Thoracic aorta (tissue), 2 donors: ENCODE measurements at regions not wholly inside any gene's neighbourhood (a gene's known extent, or its start where the extent isn't known, plus 50 kb on each side); places are given as distances from the start of the nearest gene placed in this dataset.

ENCODE experiments used
- ATAC-seq: fragments of 150-250 bp; one replicate; pipeline ENCODE4 v1.8.0; 2017; ENCODE audit warnings: low read depth; ENCODE audit not compliant: insufficient number of reproducible peaks, low FRiP score
- DNase-seq: peaks from one replicate; pipeline ENCODE4 v3.0.0-alpha.2; 2020; ENCODE audit warnings: low spot score
- H3K27ac ChIP-seq, 2 donors: fragments of 200-600 bp; sonication (generic); 1 replicate in 1 of 2; 2 replicates in 1 of 2; pipeline ENCODE4 v1.5.1; 2016; ENCODE audit warnings: mild to moderate bottlenecking in 2 of 2, moderate library complexity in 2 of 2
- H3K27me3 ChIP-seq: fragments of 200-600 bp; sonication (generic); replicated peaks from 2 replicates; pipeline ENCODE4 v1.6.0; 2016; ENCODE audit warnings: mild to moderate bottlenecking; ENCODE audit not compliant: insufficient read depth
- H3K36me3 ChIP-seq: fragments of 200-600 bp; sonication (generic); one replicate; pipeline ENCODE4 v1.5.1; 2016
- H3K4me1 ChIP-seq, 2 donors: fragments of 200-600 bp; sonication (generic); 1 replicate in 1 of 2; 2 replicates in 1 of 2; pipeline versions ENCODE4 v1.5.1 to v1.6.0; 2016; ENCODE audit warnings: low read depth in 2 of 2, mild to moderate bottlenecking in 1 of 2; ENCODE audit not compliant: control insufficient read depth in 1 of 2
- H3K4me3 ChIP-seq: fragments of 200-600 bp; sonication (generic); 2 replicates; pipeline ENCODE4 v1.5.1; 2016; ENCODE audit warnings: mild to moderate bottlenecking
- H3K9me3 ChIP-seq: fragments of 200-600 bp; sonication (generic); 2 replicates; pipeline ENCODE4 v1.5.1; 2016
- TF ChIP-seq, protein P1 (sequence below): fragments of 200-600 bp; sonication (generic); IDR thresholded peaks from one replicate; pipeline ENCODE4 v1.5.1; 2019; ENCODE audit warnings: antibody characterized with exemption

GRCh38 chr7:41878309-41879295 is 175.7 kb upstream of the INHBA start:
- Histone ChIP-seq H3K4me1 (peaks cover 0 to 14% of the 10 kb centered on the region in 2 donors), H3K27ac (no peak overlapping the region), H3K27me3 (no peaks in the 10 kb centered on the region), H3K36me3 (no peaks in the 10 kb centered on the region), H3K9me3 (no peaks in the 10 kb centered on the region), H3K4me3 (no peak overlapping the region)
- no peak for ATAC-seq
- TF ChIP-seq, protein P1, sequence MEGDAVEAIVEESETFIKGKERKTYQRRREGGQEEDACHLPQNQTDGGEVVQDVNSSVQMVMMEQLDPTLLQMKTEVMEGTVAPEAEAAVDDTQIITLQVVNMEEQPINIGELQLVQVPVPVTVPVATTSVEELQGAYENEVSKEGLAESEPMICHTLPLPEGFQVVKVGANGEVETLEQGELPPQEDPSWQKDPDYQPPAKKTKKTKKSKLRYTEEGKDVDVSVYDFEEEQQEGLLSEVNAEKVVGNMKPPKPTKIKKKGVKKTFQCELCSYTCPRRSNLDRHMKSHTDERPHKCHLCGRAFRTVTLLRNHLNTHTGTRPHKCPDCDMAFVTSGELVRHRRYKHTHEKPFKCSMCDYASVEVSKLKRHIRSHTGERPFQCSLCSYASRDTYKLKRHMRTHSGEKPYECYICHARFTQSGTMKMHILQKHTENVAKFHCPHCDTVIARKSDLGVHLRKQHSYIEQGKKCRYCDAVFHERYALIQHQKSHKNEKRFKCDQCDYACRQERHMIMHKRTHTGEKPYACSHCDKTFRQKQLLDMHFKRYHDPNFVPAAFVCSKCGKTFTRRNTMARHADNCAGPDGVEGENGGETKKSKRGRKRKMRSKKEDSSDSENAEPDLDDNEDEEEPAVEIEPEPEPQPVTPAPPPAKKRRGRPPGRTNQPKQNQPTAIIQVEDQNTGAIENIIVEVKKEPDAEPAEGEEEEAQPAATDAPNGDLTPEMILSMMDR, result no peak
- no peak for DNase-seq

- H3K36me3 ChIP-seq, result no peaks in the 10 kb centered on the region
- no peaks in the 10 kb centered on the region for H3K9me3 ChIP-seq
- H3K4me3 ChIP-seq, result no peak overlapping the region
- no peaks in the 10 kb centered on the region for H3K27me3 ChIP-seq
- DNase-seq, result no peak
- TF ChIP-seq, protein P1, result no peak
- H3K4me1 ChIP-seq, result peaks cover 0 to 14% of the 10 kb centered on the region in 2 donors
- no peak overlapping the region for H3K27ac ChIP-seq
- no peak for ATAC-seq
These were observed 174.2 kb upstream of the INHBA start for GRCh38 chr7:41877118-41877517.

DNA sequence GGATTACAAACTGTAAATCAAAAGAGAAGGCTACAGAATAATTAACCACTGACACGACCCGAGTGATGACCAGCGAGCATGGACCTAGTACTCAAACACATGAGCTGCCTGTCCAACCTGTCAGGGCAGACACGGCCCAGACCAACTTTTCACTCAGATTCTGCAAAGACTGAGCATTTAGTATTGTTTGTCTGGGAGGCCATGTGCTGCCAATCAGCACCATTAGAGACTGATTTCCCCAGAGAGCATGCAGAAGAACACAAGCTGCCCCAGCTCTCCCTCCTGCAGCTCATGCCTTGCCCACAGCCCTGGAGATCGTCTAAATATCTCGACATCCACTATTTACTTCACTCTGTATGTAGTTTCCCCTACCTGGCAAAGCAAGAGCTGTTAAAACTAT is 172.6 kb upstream of the INHBA start:
- TF ChIP-seq, protein P1, result no peak
- no peaks in the 10 kb centered on the region for H3K27me3 ChIP-seq
- H3K27ac ChIP-seq, result no peak overlapping the region
- no peak for DNase-seq
- peaks cover 0 to 14% of the 10 kb centered on the region in 2 donors for H3K4me1 ChIP-seq
- ATAC-seq, result no peak
- H3K4me3 ChIP-seq, result no peak overlapping the region
- H3K36me3 ChIP-seq, result no peaks in the 10 kb centered on the region
- H3K9me3 ChIP-seq, result no peaks in the 10 kb centered on the region

- no peak overlapping the region for H3K4me3 ChIP-seq
- TF ChIP-seq, protein P1, result no peak
- no peak overlapping the region for H3K27ac ChIP-seq
- H3K4me1 ChIP-seq, result peaks cover 0 to 17% of the 10 kb centered on the region in 2 donors
- DNase-seq (no peak), ATAC-seq (no peak)
- H3K36me3 ChIP-seq, result no peaks in the 10 kb centered on the region
- H3K27me3 ChIP-seq, result no peaks in the 10 kb centered on the region
- H3K9me3 ChIP-seq, result no peaks in the 10 kb centered on the region
These were observed 171.4 kb upstream of the INHBA start for GRCh38 chr7:41874201-41874785.

GRCh38 chr7:41873741-41874140 is 170.9 kb upstream of the INHBA start:
- no peaks in the 10 kb centered on the region for H3K9me3 ChIP-seq
- ATAC-seq (no peak), DNase-seq (no peak)
- TF ChIP-seq, protein P1, result no peak
- no peaks in the 10 kb centered on the region for H3K27me3 ChIP-seq
- no peak overlapping the region for H3K27ac ChIP-seq
- no peaks in the 10 kb centered on the region for H3K36me3 ChIP-seq
- peaks cover 0 to 12% of the 10 kb centered on the region in 2 donors for H3K4me1 ChIP-seq
- no peak overlapping the region for H3K4me3 ChIP-seq
